HepG2 (cell line): ENCODE measurements at regions not wholly inside any gene's neighbourhood (a gene's known extent, or its start where the extent isn't known, plus 50 kb on each side); places are given as distances from the start of the nearest gene placed in this dataset.

Source experiments
- ATAC-seq: fragments of 200-7000 bp; cut with Tn5 transposase; 3 replicates; pipeline ENCODE4 v1.9.1; 2020; ENCODE audit warnings: mild to moderate bottlenecking, moderate library complexity
- BruUV-seq: library from RNA; stranded (reverse); fragments of 400-500 nt; replicated peaks from 2 replicates; lab custom pipeline; 2021; lab: Mats Ljungman, UMichigan
- CTCF ChIA-PET: fragments of 300-600 bp; formaldehyde crosslinking; extraction: SDS; loops from one replicate; lab custom pipeline; 2021; ENCODE audit warnings: low total read pairs, inconsistent platforms, low intra/inter-chr PET ratio; lab: Yijun Ruan, JAX
- POLR2A ChIA-PET: fragments of 350-600 bp; sonication (Branson Sonifier 250); formaldehyde crosslinking; loops from one replicate; lab custom pipeline; 2020; ENCODE audit warnings: antibody characterized with exemption, inconsistent platforms; lab: Yijun Ruan, JAX
- DNase-seq: peaks from one replicate; pipeline ENCODE4 v3.0.0-alpha.2; 2015; ENCODE audit warnings: low spot score
- FAIRE-seq: peaks from 3 replicates; lab custom pipeline; 2011; peaks lifted over from hg19 to GRCh38; lab: Jason Lieb, UNC
- H2AFZ ChIP-seq: one replicate; pipeline ENCODE4 v1.6.1; 2011; ENCODE audit warnings: low read length, inconsistent platforms
- H3K27ac ChIP-seq: fragments of 300-600 bp; 3 replicates; pipeline ENCODE4 v1.8.0; 2011; ENCODE audit warnings: mixed run types, mild to moderate bottlenecking, mixed read lengths, low read length, inconsistent platforms; ENCODE audit not compliant: insufficient read depth; ENCODE audit errors: extremely low read length
- H3K27me3 ChIP-seq, 2 experiments: fragments of 200-600 bp in 1 of 2; 2 replicates in 1 of 2; 3 replicates in 1 of 2; pipeline versions ENCODE4 v1.6.0 to v1.8.0; 2011; ENCODE audit warnings: low read length in 2 of 2, mild to moderate bottlenecking in 2 of 2, moderate library complexity in 2 of 2, inconsistent platforms in 1 of 2; ENCODE audit not compliant: insufficient read depth in 2 of 2, control insufficient read depth in 1 of 2
- H3K36me3 ChIP-seq, 2 experiments: fragments of 200-600 bp in 1 of 2; replicated peaks in 1 of 2; 2 replicates in 1 of 2; 3 replicates in 1 of 2; pipeline versions ENCODE4 v1.5.1 to v1.8.0; 2011; ENCODE audit warnings: low read length in 2 of 2, inconsistent platforms in 1 of 2; ENCODE audit not compliant: insufficient read depth in 2 of 2, control insufficient read depth in 1 of 2
- H3K4me1 ChIP-seq: 2 replicates; pipeline ENCODE4 v1.5.1; 2012; ENCODE audit warnings: low read length, inconsistent platforms; ENCODE audit not compliant: insufficient read depth
- H3K4me2 ChIP-seq: 2 replicates; pipeline ENCODE4 v1.6.0; 2011; ENCODE audit warnings: low read depth, low read length, inconsistent platforms
- H3K4me3 ChIP-seq, 3 experiments: fragments of 200-600 bp in 1 of 3; sonication (generic), shearing (Covaris generic) in 1 of 3; replicated peaks in 1 of 3; 2 replicates each; pipeline ENCODE4 v1.5.1; 2011 to 2016; ENCODE audit warnings: low read length in 3 of 3, inconsistent platforms in 2 of 3, low read depth in 2 of 3, mild to moderate bottlenecking in 2 of 3, control low read depth in 1 of 3, mixed read lengths in 1 of 3; ENCODE audit not compliant: insufficient read depth in 1 of 3
- H3K79me2 ChIP-seq: one replicate; pipeline ENCODE4 v1.6.1; 2011; ENCODE audit warnings: low read length, inconsistent platforms; ENCODE audit not compliant: insufficient read depth
- H3K9ac ChIP-seq: 2 replicates; pipeline ENCODE4 v1.6.0; 2011; ENCODE audit warnings: mild to moderate bottlenecking, low read depth, low read length, inconsistent platforms; ENCODE audit not compliant: insufficient read depth
- H3K9me3 ChIP-seq: 2 replicates; pipeline ENCODE4 v1.5.1; 2012; ENCODE audit warnings: mild to moderate bottlenecking, low read length
- H4K20me1 ChIP-seq: 2 replicates; pipeline ENCODE4 v1.6.0; 2011; ENCODE audit warnings: inconsistent platforms, mild to moderate bottlenecking, low read length, moderate library complexity; ENCODE audit not compliant: insufficient read depth
- CREM ChIP-seq, 2 experiments: sonication (generic) in 1 of 2; formaldehyde crosslinking in 1 of 2; IDR thresholded peaks; 2 replicates each; pipeline versions ENCODE4 v1.4.0 to v1.6.1; 2016 to 2020; ENCODE audit warnings: antibody characterized with exemption in 1 of 2, mild to moderate bottlenecking in 1 of 2, missing genetic modification reagents in 1 of 2
- ETV5 ChIP-seq: IDR thresholded peaks from 2 replicates; pipeline ENCODE4 v1.6.1; 2018; ENCODE audit warnings: missing biosample characterization, missing genetic modification reagents, inconsistent platforms, borderline replicate concordance
- FOXM1 ChIP-seq: sonication (generic); formaldehyde crosslinking; IDR thresholded peaks from 2 replicates; pipeline ENCODE4 v1.5.0; 2020; ENCODE audit warnings: missing genetic modification reagents
- ZBTB7A ChIP-seq: sonication (generic); formaldehyde crosslinking; IDR thresholded peaks from 2 replicates; pipeline ENCODE4 v1.8.0; 2022; ENCODE audit warnings: mild to moderate bottlenecking, missing genetic modification reagents
- ZBTB7B ChIP-seq: sonication (generic); formaldehyde crosslinking; IDR thresholded peaks from 2 replicates; pipeline ENCODE4 v1.4.0; 2020; ENCODE audit warnings: missing genetic modification reagents
- ZNF251 ChIP-seq: sonication (generic); formaldehyde crosslinking; IDR thresholded peaks from 2 replicates; pipeline ENCODE4 v1.9.0; 2021; ENCODE audit warnings: mild to moderate bottlenecking, missing genetic modification reagents
- ZNF253 ChIP-seq: sonication (generic); formaldehyde crosslinking; IDR thresholded peaks from 2 replicates; pipeline ENCODE4 v1.8.0; 2022; ENCODE audit warnings: mild to moderate bottlenecking, missing genetic modification reagents, borderline replicate concordance
- ZNF792 ChIP-seq: IDR thresholded peaks from 2 replicates; pipeline ENCODE4 v1.6.1; 2016
- ZSCAN22 ChIP-seq: sonication (generic); formaldehyde crosslinking; IDR thresholded peaks from 2 replicates; pipeline ENCODE4 v1.4.0; 2020; ENCODE audit warnings: mild to moderate bottlenecking, missing genetic modification reagents
- WGBS: methylation state at CpG from one replicate; pipeline ENCODE4 v1.1.6; 2017; ENCODE audit warnings: low lambda C conversion rate; 5-methylcytosine and 5-hydroxymethylcytosine counted together
- in situ Hi-C: cut with HindIII; loops from 2 replicates; pipeline ENCODE4 v1.10.0; 2017; ENCODE audit warnings: low pct_unique_long_range_greater_than_20kb; ENCODE audit not compliant: extremely low pct_ligation_motif_present
- intact Hi-C: fragments of 100-400 bp; cut with micrococcal nuclease; formaldehyde crosslinking; loops from one replicate; pipeline ENCODE4 v1.10.0; 2022; ENCODE audit not compliant: unreplicated experiment
- TF ChIP-seq, protein P1 (sequence below): sonication (generic); formaldehyde crosslinking; IDR thresholded peaks from 2 replicates; pipeline ENCODE4 v1.5.0; 2020; ENCODE audit warnings: missing genetic modification reagents
- TF ChIP-seq, protein P2 (sequence below): sonication (generic); formaldehyde crosslinking; IDR thresholded peaks from 2 replicates; pipeline ENCODE4 v1.4.0; 2020; ENCODE audit warnings: mild to moderate bottlenecking, missing genetic modification reagents
- TF ChIP-seq, protein P3 (sequence below): sonication (generic); formaldehyde crosslinking; IDR thresholded peaks from 2 replicates; pipeline ENCODE4 v1.4.0; 2020; ENCODE audit warnings: missing genetic modification reagents

DNA sequence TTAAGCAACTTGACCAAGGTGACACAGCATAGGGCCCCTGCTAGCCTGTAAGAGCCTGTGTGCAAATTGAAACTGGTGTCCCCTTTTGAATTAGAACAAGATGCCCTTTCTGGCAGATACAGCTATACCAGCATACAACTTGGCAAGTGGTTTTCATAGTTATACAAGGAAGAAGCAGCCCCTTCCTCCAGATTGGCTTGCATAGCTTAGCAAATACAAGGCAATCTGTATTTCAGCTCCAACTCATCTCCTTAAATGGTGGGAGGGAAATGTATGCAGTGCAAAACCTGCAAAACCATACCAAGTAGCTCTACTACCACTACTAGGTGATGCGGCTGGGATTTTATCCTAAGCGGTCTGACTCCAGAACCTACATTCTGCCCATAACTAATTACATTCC lies 427.1 kb downstream of the HAPSTR1 start:
- H3K4me3 ChIP-seq = no peak overlapping the region
- BruUV-seq = no TSS peak
- no peak overlapping the region for H2AFZ ChIP-seq
- DNase-seq (no peak), FAIRE-seq (no peak), ATAC-seq (no peak)
- H3K27ac ChIP-seq = no peak overlapping the region
- H3K36me3 ChIP-seq = no peaks in the 10 kb centered on the region
- no peak overlapping the region for H3K9ac ChIP-seq
- no peaks in the 10 kb centered on the region for H3K9me3 ChIP-seq
- no peak overlapping the region for H3K4me2 ChIP-seq
- WGBS = 93% methylated on average over 2 of the region's 2 CpGs
- H4K20me1 ChIP-seq = no peaks in the 10 kb centered on the region
- ChIA-PET POLR2A (no interaction called here), CTCF (no interaction called here)
- in situ Hi-C loops = no loop called here
- H3K27me3 ChIP-seq = peaks cover 0 to 11% of the 10 kb centered on the region in 2 experiments; a peak in 1 of 5 replicates
- no peaks in the 10 kb centered on the region for H3K79me2 ChIP-seq
- H3K4me1 ChIP-seq = no peaks in the 10 kb centered on the region
- intact Hi-C loops = no loop called here
- TF ChIP-seq ZNF251 (CRISPR knock-in tag) (no peak), CREM (IDR thresholded peaks at IDR 0.05) (no peak), CREM (CRISPR knock-in tag; IDR thresholded peaks at IDR 0.05) (no peak), ZNF253 (CRISPR knock-in tag) (no peak), ETV5 (CRISPR knock-in tag) (no peak), ZBTB7B (CRISPR knock-in tag) (no peak), ZBTB7A (CRISPR knock-in tag) (no peak), ZSCAN22 (CRISPR knock-in tag) (no peak), ZNF792 (no peak), FOXM1 (CRISPR knock-in tag) (no peak)
- TF ChIP-seq, protein P1, sequence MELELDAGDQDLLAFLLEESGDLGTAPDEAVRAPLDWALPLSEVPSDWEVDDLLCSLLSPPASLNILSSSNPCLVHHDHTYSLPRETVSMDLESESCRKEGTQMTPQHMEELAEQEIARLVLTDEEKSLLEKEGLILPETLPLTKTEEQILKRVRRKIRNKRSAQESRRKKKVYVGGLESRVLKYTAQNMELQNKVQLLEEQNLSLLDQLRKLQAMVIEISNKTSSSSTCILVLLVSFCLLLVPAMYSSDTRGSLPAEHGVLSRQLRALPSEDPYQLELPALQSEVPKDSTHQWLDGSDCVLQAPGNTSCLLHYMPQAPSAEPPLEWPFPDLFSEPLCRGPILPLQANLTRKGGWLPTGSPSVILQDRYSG (CRISPR knock-in tag) = no peak
- TF ChIP-seq, protein P2, sequence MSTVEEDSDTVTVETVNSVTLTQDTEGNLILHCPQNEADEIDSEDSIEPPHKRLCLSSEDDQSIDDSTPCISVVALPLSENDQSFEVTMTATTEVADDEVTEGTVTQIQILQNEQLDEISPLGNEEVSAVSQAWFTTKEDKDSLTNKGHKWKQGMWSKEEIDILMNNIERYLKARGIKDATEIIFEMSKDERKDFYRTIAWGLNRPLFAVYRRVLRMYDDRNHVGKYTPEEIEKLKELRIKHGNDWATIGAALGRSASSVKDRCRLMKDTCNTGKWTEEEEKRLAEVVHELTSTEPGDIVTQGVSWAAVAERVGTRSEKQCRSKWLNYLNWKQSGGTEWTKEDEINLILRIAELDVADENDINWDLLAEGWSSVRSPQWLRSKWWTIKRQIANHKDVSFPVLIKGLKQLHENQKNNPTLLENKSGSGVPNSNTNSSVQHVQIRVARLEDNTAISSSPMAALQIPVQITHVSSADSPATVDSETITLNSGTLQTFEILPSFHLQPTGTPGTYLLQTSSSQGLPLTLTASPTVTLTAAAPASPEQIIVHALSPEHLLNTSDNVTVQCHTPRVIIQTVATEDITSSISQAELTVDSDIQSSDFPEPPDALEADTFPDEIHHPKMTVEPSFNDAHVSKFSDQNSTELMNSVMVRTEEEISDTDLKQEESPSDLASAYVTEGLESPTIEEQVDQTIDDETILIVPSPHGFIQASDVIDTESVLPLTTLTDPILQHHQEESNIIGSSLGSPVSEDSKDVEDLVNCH (CRISPR knock-in tag) = no peak
- TF ChIP-seq, protein P3, sequence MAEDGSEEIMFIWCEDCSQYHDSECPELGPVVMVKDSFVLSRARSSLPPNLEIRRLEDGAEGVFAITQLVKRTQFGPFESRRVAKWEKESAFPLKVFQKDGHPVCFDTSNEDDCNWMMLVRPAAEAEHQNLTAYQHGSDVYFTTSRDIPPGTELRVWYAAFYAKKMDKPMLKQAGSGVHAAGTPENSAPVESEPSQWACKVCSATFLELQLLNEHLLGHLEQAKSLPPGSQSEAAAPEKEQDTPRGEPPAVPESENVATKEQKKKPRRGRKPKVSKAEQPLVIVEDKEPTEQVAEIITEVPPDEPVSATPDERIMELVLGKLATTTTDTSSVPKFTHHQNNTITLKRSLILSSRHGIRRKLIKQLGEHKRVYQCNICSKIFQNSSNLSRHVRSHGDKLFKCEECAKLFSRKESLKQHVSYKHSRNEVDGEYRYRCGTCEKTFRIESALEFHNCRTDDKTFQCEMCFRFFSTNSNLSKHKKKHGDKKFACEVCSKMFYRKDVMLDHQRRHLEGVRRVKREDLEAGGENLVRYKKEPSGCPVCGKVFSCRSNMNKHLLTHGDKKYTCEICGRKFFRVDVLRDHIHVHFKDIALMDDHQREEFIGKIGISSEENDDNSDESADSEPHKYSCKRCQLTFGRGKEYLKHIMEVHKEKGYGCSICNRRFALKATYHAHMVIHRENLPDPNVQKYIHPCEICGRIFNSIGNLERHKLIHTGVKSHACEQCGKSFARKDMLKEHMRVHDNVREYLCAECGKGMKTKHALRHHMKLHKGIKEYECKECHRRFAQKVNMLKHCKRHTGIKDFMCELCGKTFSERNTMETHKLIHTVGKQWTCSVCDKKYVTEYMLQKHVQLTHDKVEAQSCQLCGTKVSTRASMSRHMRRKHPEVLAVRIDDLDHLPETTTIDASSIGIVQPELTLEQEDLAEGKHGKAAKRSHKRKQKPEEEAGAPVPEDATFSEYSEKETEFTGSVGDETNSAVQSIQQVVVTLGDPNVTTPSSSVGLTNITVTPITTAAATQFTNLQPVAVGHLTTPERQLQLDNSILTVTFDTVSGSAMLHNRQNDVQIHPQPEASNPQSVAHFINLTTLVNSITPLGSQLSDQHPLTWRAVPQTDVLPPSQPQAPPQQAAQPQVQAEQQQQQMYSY (CRISPR knock-in tag) = no peak
